ENCODE measurements at regions not wholly inside any gene's neighbourhood (a gene's known extent, or its start where the extent isn't known, plus 50 kb on each side); places are given as distances from the start of the nearest gene placed in this dataset.

- no peak for DNase-seq (ENCODE audit: low read depth, low spot score)
- Mint-ChIP-seq H3K27ac (ENCODE audit: unreplicated experiment) (no peak overlapping the region), H3K4me1 (peaks cover 35% of the 10 kb centered on the region), H3K36me3 (ENCODE audit: low read depth) (peaks cover 16% of the 10 kb centered on the region), H3K4me3 (no peak overlapping the region), H3K27me3 (ENCODE audit: low read depth) (no peaks in the 10 kb centered on the region), H3K9me3 (peaks cover 10% of the 10 kb centered on the region)
- TF ChIP-seq CTCF (conservative IDR thresholded peaks at IDR 0.05): no peak
These were observed 257.9 kb downstream of the MSRB3 start for GRCh38 chr12:65536351-65536750.

DNA sequence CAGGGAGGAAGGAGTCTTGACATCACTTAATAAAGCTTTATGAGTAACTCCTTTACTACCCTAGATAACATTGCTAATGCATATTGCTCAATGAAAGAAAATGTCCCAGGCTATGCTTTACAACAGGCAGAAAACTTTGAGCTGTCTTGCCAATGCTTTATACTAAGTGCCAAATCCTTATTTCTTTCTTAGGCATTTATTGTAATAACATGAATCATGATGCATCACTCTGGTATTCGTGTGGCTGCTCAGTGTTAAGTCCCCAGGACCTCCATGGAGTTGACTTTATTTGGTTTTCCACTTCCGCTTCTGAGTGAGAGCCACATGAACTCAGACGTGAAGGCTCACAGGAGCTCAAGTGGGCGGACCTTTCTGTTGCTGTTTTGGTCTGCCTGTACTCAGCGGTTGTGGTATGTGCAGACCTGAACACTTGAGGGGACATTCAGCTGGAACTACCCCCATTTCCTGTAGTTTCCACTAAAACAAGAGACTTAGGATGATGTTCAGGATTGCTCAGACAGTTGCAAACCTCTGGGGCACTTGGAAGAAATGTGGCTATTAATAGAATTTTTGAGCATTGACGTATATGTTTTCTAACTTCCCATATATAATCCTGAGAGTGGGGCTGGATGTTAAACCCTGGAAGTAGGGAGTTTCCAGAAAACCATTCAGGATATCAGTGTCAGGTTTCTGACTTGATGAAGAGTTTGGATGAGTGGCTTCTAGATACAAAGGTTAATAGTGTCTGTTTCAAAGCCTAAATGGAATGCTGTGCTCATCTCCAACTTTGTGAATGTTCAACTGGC, 258.6 kb downstream of the MSRB3 start:
- peaks cover 16% of the 10 kb centered on the region for H3K36me3 Mint-ChIP-seq (ENCODE audit: low read depth)
- H3K4me3 Mint-ChIP-seq: no peak overlapping the region
- DNase-seq (ENCODE audit: low read depth, low spot score): no peak
- H3K27ac Mint-ChIP-seq (ENCODE audit: unreplicated experiment): no peak overlapping the region
- no peak for TF ChIP-seq CTCF (conservative IDR thresholded peaks at IDR 0.05)
- no peaks in the 10 kb centered on the region for H3K27me3 Mint-ChIP-seq (ENCODE audit: low read depth)
- peaks cover 30% of the 10 kb centered on the region for H3K4me1 Mint-ChIP-seq
- peaks cover 10% of the 10 kb centered on the region for H3K9me3 Mint-ChIP-seq

DNA sequence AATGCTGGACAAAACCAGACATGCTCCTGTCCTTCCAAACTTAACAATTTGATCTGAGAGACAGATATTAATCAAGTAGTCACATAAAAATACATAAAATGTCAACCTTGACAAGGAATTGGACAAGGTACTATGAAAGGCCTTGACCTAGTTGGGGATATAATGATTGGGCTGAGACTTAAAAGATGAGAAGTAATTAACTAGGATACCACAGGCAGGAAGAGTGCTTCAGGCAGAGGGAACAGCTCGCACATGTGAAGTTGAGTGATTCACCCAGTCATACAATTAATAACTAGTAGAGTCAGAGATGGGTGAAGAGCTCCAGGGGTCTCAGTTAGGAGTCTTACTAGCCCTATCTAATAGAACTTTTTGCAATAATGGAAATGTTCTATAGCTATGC, 259.5 kb downstream of the MSRB3 start:
- peaks cover 13% of the 10 kb centered on the region for H3K9me3 Mint-ChIP-seq
- no peak overlapping the region for H3K27ac Mint-ChIP-seq (ENCODE audit: unreplicated experiment)
- DNase-seq (ENCODE audit: low read depth, low spot score): no peak
- TF ChIP-seq CTCF (conservative IDR thresholded peaks at IDR 0.05): no peak
- no peaks in the 10 kb centered on the region for H3K27me3 Mint-ChIP-seq (ENCODE audit: low read depth)
- no peak overlapping the region for H3K4me3 Mint-ChIP-seq
- H3K36me3 Mint-ChIP-seq (ENCODE audit: low read depth): peaks cover 16% of the 10 kb centered on the region
- peaks cover 21% of the 10 kb centered on the region for H3K4me1 Mint-ChIP-seq

DNA sequence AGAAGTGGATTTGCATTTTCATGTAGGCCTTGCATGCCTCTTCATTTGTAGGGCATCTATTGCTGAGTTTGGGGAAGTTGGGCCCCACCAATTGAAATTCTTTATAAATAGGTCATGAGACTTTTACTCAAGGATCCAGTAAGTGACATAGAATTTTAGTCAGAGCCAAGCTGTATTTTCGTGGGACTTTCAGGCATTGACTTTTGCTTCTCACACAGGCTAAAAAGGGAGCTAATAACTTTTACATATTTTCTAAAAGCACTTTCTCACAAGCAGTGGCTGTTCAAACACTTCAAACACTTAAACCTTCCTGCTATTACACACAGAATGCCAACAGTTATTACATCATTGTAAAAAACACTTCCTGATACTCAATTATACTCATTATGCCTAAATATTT, 260.5 kb downstream of the MSRB3 start:
- Mint-ChIP-seq H3K36me3 (ENCODE audit: low read depth) (peaks cover 16% of the 10 kb centered on the region), H3K9me3 (peaks cover 13% of the 10 kb centered on the region), H3K27me3 (ENCODE audit: low read depth) (no peaks in the 10 kb centered on the region), H3K4me3 (no peak overlapping the region), H3K27ac (ENCODE audit: unreplicated experiment) (no peak overlapping the region), H3K4me1 (peaks cover 11% of the 10 kb centered on the region)
- DNase-seq (ENCODE audit: low read depth, low spot score): no peak
- TF ChIP-seq CTCF (conservative IDR thresholded peaks at IDR 0.05): no peak

DNA sequence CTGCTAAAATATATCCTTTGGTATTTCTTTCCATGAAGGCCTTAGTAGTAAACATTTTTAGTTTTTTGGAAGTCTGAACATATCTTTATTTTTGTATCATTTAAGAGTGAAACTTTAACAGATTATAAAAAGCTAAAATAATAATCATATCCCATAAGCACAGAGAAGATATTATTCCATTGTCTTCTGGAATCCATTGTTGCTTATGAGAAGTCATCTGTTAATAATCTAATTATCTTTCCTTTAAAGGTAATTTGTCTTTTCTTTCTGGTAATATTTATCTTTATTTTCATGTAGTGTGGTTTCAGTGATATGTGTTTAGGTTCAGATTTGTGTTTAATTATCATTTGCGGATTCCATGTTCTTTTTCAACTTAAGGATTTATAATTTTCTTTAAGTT, 261.7 kb downstream of the MSRB3 start:
- Mint-ChIP-seq H3K4me3 (no peak overlapping the region), H3K27ac (ENCODE audit: unreplicated experiment) (no peak overlapping the region), H3K36me3 (ENCODE audit: low read depth) (peaks cover 16% of the 10 kb centered on the region), H3K9me3 (peaks cover 13% of the 10 kb centered on the region), H3K27me3 (ENCODE audit: low read depth) (no peaks in the 10 kb centered on the region), H3K4me1 (no peaks in the 10 kb centered on the region)
- TF ChIP-seq CTCF (conservative IDR thresholded peaks at IDR 0.05): no peak
- no peak for DNase-seq (ENCODE audit: low read depth, low spot score)

All from neural crest cell (in vitro differentiated cells).